Tibial artery (tissue), 4 donors: ENCODE measurements at regions not wholly inside any gene's neighbourhood (a gene's known extent, or its start where the extent isn't known, plus 50 kb on each side); places are given as distances from the start of the nearest gene placed in this dataset.
A peak's percentile ranks its signal among the peaks of the same experiment; 100 is the strongest.

Experiments
- DNase-seq, 2 donors: peaks; one replicate each; pipeline ENCODE4 v3.0.0-alpha.2; 2019
- H3K27ac ChIP-seq, 2 donors: fragments of 200-600 bp; sonication (generic) in 1 of 2; 1 replicate in 1 of 2; 2 replicates in 1 of 2; pipeline ENCODE4 v1.5.1; 2018 to 2019; ENCODE audit warnings: mild to moderate bottlenecking in 1 of 2
- H3K27me3 ChIP-seq, 2 donors: fragments of 200-600 bp; sonication (generic) in 1 of 2; one replicate each; pipeline versions ENCODE4 v1.5.1 to v1.6.0; 2016 to 2019
- H3K36me3 ChIP-seq, 3 donors: fragments of 200-600 bp; sonication (generic) in 2 of 3; one replicate each; pipeline ENCODE4 v1.5.1; 2016 to 2019; ENCODE audit warnings: mild to moderate bottlenecking in 2 of 3
- H3K4me1 ChIP-seq, 4 donors: fragments of 200-600 bp; sonication (generic) in 2 of 4; 1 replicate in 3 of 4; 2 replicates in 1 of 4; pipeline ENCODE4 v1.5.1; 2016 to 2019
- H3K4me3 ChIP-seq, 2 donors: fragments of 200-600 bp; sonication (generic) in 1 of 2; 1 replicate in 1 of 2; 2 replicates in 1 of 2; pipeline ENCODE4 v1.5.1; 2018 to 2019; ENCODE audit warnings: mild to moderate bottlenecking in 2 of 2
- H3K9me3 ChIP-seq, 3 donors: fragments of 200-600 bp; sonication (generic) in 1 of 3; one replicate each; pipeline ENCODE4 v1.5.1; 2016 to 2019
- CTCF ChIP-seq, 2 experiments: fragments of 200-600 bp in 1 of 2; fragments of 450-650 bp in 1 of 2; IDR thresholded peaks; one replicate each; pipeline ENCODE4 v1.5.1; 2017 to 2019; ENCODE audit warnings: antibody characterized with exemption in 2 of 2, mild to moderate bottlenecking in 1 of 2, moderate library complexity in 1 of 2
- intact Hi-C: fragments of 100-400 bp; cut with DNase I; formaldehyde crosslinking; loops from one replicate; pipeline ENCODE4 v1.15.0; 2023; ENCODE audit warnings: low total_unique reads

GRCh38 chr17:31595666-31596381, 204.3 kb downstream of the RAB11FIP4 start:
- peaks cover 5 to 63% (median 52%) of the 10 kb centered on the region in 4 donors for H3K4me1 ChIP-seq
- DNase-seq, result no peak
- no peak overlapping the region for H3K4me3 ChIP-seq
- no peaks in the 10 kb centered on the region for H3K9me3 ChIP-seq
- no peak for TF ChIP-seq CTCF (IDR thresholded peaks at IDR 0.05)
- intact Hi-C loops, result loop anchor here (5.0 kb wide), 1 partner anchor 34 kb away; no protein-coding TSS in a partner anchor
- no peaks in the 10 kb centered on the region for H3K27me3 ChIP-seq
- peak overlapping the region; percentile 87 to 89 for H3K27ac ChIP-seq
- H3K36me3 ChIP-seq, result peaks cover 0 to 20% (median 0%) of the 10 kb centered on the region in 3 donors

- DNase-seq, result no peak
- intact Hi-C loops, result loop anchor here (5.0 kb wide), 1 partner anchor 33 kb away; no protein-coding TSS in a partner anchor
Measured at GRCh38 chr17:31595076-31595475, 203.6 kb downstream of the RAB11FIP4 start.

GRCh38 chr17:31594416-31594815, 202.9 kb downstream of the RAB11FIP4 start:
- intact Hi-C loops, result no loop called here
- H3K9me3 ChIP-seq, result no peaks in the 10 kb centered on the region
- H3K36me3 ChIP-seq, result peaks cover 0 to 20% (median 0%) of the 10 kb centered on the region in 3 donors
- H3K4me3 ChIP-seq, result no peak overlapping the region
- peaks cover 5 to 60% (median 51%) of the 10 kb centered on the region in 4 donors for H3K4me1 ChIP-seq
- peak overlapping the region; percentile 64 to 89 for H3K27ac ChIP-seq
- H3K27me3 ChIP-seq, result no peaks in the 10 kb centered on the region
- no peak for TF ChIP-seq CTCF (IDR thresholded peaks at IDR 0.05)
- DNase-seq, result no peak

More at GRCh38 chr17:31595076-31595475, 203.6 kb downstream of the RAB11FIP4 start:
- Histone ChIP-seq H3K9me3 (no peaks in the 10 kb centered on the region), H3K27ac (peak overlapping the region; percentile 87 to 89), H3K27me3 (no peaks in the 10 kb centered on the region), H3K4me1 (peaks cover 5 to 63% (median 52%) of the 10 kb centered on the region in 4 donors), H3K4me3 (no peak overlapping the region), H3K36me3 (peaks cover 0 to 20% (median 0%) of the 10 kb centered on the region in 3 donors)
- no peak for TF ChIP-seq CTCF (IDR thresholded peaks at IDR 0.05)

- Histone ChIP-seq H3K27ac (peak overlapping the region; percentile 64 to 89), H3K36me3 (peaks cover 0 to 20% (median 0%) of the 10 kb centered on the region in 3 donors), H3K4me1 (peaks cover 5 to 54% (median 45%) of the 10 kb centered on the region in 4 donors), H3K27me3 (no peaks in the 10 kb centered on the region), H3K4me3 (no peak overlapping the region), H3K9me3 (no peaks in the 10 kb centered on the region)
- DNase-seq, result peak in 1 of 2 donors; percentile 82
- intact Hi-C loops, result no loop called here
- TF ChIP-seq CTCF (IDR thresholded peaks at IDR 0.05), result no peak
Measured at GRCh38 chr17:31593806-31594205, 202.3 kb downstream of the RAB11FIP4 start.

GRCh38 chr17:31591924-31592323, 200.4 kb downstream of the RAB11FIP4 start:
- Histone ChIP-seq H3K36me3 (peaks cover 0 to 20% (median 0%) of the 10 kb centered on the region in 3 donors), H3K4me1 (peaks cover 5 to 55% (median 50%) of the 10 kb centered on the region in 4 donors), H3K9me3 (no peaks in the 10 kb centered on the region), H3K4me3 (no peak overlapping the region), H3K27ac (peak overlapping the region in 1 of 2 donors; percentile 2), H3K27me3 (no peaks in the 10 kb centered on the region)
- DNase-seq, result no peak
- TF ChIP-seq CTCF (IDR thresholded peaks at IDR 0.05), result no peak
- intact Hi-C loops, result no loop called here
